HG03280 (cell line): ENCODE measurements at regions not wholly inside any gene's neighbourhood (a gene's known extent, or its start where the extent isn't known, plus 50 kb on each side); places are given as distances from the start of the nearest gene placed in this dataset.

ENCODE experiments used
- ATAC-seq: cut with Tn5 transposase; IDR thresholded peaks from one replicate; pipeline ENCODE4 v1.9.1; 2021; ENCODE audit warnings: mild to moderate bottlenecking, moderate library complexity; ENCODE audit not compliant: unreplicated experiment

DNA sequence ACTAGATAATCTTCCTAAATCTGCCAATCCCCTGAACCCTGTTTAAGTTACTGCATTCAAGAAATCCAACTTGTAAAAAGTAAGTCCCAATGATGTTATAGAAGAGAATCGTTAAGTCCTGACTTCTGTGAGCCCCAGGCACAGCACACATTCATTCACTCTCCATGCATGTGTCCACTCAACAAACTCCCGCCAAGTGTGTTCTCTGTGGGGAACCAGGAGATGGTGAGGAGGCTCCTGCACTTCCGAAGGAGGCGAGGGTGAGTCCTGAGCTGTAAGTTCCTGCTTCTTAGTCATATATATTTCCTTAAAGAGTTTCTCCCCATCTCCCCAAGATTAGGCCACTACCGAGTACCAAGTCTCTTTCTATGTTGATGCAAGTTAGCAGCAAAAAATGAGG, 635.0 kb upstream of the ID2 start:
- no peak for ATAC-seq

DNA sequence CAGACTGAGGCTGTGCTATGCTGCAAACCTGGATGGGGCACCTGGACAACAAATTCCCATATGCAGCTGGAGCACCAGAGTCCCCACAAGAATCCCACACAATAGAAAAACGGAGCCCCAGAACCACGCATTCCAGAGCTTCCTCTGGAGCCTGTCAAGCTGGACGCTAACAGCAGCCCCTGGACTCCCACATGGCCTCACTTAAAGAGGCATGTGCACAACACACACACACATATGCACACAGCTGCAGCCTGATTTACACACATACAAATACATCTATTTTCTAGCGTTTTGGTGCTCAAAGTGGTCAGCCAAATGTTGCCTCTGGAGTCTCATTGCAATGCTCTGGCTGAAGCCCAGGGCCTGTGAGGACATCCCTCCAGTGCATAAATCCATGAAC, 632.7 kb upstream of the ID2 start:
- no peak for ATAC-seq

DNA sequence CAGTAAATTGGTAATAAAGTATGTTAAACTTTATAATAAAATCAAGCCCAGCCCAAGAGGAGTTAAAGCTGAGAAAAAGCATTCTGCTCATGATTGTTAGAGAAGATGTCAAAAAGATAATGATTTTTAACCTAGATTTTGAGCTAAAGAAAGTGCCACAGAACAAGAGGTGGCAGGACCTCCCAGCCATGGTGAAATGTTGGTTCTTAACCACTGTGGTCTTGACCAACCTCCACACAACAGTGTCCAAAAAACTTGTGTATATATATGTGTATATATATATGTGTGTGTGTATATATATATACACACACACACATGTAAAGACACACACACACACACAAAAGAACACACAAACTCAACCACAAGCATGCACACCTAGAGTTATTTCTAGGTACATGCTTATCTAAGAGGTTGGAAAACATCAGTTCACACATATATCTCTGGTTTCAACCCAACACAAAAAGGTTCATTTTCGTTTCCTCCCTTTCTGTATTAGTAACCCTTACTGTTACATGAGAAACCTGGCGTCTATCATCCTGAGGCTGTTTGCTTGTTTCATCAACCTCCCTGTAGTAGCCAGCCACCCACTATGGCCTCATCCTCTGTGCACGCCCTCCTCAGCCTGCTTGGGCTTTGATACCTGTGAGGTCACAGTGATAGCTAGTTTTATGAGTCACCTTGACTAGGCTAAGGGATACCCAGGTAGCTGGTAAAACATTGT, 631.8 kb upstream of the ID2 start:
- peak; percentile 96 for ATAC-seq

DNA sequence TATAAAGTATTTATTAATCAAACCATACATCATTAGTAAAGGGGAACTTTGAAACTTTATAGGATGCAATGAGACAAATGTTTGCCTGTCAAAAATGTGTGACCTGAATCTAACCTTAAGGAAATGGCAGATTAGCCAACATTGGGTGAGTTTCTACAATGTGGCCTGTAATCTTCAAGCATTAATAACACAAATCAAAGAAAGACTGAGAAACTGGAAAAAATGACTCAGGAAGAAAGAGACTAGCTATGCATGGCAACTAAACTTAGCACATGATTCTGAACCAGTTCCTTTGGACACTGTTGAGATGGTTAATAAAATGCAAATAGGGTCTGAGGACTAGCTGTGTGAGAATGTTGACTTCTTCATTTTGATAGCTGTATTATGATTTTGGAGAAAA, 628.6 kb upstream of the ID2 start:
- no peak for ATAC-seq

DNA sequence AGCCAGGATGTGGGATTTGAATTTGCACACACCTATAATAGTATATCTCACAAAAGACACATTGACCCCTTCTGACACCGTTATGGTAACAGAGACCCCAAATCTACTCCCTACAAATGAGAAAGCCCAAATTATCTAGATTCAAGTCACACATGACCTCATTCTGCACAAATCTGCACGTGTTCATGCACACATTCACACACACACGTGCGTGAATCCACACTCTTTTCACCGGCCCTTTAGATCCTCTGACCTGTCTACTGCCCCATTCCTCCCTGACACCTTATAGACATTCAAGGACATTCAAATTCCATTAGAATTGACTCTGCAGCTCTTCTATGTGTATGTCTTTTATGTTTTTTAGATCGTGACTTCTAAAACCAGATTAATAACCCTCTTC, 627.8 kb upstream of the ID2 start:
- ATAC-seq, result no peak

DNA sequence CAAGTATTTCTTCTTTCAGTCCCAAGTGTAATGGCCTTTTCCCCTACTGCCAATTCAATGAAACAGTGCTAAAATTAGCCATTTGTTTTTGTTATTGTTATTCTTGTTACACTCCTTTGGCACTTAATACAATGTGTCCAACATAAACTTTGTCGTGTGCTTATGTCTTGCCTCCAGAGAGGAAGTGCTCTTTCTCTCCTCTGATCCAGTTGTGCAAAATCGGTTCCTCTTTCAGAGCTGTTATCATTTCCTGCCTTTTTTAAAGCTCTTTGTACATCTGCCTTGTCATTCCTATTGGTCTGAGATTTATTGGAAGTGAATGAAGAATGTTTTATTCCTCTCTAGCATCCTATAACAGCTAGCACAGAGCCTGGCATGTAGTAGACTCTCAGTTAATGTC, 623.2 kb upstream of the ID2 start:
- no peak for ATAC-seq

DNA sequence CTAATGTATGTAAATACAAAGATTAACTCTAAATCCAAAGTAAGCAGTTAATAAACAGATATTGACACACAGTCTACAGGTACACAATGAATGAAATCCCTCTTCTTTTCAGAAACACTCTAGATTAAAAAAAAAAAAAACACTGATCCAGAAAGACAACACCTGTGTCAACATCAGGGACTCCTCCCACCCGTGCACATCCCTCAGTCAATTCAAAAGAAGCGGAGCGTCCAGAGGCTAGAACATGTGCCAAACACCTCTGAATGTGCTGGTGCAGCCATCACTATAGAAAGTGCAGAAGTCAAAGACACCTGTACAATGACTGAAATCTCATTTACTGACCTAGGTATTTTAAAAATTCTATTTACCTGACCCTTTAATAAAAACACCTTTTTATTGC, 622.6 kb upstream of the ID2 start:
- ATAC-seq, result no peak

DNA sequence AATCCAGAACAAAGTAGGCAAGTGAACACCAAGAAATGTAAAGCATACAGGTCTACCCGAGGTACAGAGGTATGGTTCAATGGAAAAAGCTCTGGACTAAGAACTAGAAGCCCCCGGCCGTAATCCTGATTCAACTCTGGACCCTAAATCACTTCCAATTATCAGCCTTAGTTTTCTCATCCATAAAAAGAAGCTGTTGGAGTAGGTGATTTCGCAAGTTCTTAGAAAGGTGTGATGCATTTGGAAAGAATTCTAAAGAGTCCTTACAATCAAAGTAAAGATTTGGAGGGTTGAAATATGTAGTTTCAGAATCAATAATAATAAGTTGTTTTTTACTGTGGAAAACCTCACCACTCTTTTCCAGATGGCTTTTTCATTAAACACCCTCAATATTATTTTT, 622.1 kb upstream of the ID2 start:
- no peak for ATAC-seq

DNA sequence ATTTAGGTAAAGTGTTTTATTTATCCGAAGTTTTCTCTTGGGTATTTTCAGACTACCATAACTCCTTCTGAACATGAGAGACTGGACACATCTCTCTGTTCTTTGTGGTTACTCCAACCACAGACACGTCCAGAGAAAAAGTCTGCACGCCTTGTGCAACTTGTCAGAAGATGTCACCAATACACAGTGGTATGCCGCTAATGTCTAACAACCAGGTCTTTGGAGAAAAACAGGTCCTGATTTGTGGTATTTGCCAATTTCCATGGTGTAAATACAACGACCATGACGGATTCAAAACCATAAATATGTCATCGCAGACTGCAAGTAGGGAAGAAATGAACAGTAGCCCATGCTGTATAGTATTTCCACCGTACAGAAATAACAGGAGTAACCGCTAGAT, 620.6 kb upstream of the ID2 start:
- no peak for ATAC-seq

DNA sequence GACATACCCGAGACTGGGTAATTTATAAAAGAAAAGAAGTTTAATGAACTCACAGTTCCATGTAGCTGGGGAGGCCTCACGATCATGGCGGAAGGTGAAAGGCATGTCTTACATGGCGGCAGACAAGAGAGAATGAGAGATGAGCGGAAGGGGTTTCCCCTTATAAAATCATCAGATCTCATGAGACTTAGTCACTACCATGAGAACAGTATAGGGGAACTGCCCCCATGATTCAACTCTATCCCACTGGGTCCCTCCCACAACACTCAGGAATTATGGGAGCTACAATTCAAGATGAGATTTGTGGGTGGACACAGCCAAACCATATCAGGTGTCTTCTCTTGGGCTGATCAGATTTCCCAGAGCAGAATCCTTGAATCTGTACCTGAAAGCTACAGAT, 617.3 kb upstream of the ID2 start:
- no peak for ATAC-seq

DNA sequence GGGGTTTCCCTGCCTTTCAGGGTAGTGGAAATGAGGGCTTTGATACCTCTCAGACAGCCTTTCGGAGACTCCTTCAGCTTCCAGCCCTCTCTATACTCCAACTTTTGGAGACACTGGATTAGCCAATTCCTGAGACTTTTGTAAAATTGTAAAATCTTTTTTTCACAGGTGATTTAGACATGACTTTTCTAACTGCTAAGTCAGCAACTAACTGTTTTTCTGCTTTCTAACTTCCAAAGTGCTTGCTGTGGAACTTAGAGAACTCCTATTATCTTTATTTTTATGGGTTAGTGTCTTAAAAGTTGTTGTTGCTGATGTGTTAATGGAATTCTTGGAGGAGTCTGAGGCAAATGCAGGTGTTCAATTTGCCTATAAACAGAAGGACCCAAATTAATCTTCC, 616.7 kb upstream of the ID2 start:
- ATAC-seq, result no peak

DNA sequence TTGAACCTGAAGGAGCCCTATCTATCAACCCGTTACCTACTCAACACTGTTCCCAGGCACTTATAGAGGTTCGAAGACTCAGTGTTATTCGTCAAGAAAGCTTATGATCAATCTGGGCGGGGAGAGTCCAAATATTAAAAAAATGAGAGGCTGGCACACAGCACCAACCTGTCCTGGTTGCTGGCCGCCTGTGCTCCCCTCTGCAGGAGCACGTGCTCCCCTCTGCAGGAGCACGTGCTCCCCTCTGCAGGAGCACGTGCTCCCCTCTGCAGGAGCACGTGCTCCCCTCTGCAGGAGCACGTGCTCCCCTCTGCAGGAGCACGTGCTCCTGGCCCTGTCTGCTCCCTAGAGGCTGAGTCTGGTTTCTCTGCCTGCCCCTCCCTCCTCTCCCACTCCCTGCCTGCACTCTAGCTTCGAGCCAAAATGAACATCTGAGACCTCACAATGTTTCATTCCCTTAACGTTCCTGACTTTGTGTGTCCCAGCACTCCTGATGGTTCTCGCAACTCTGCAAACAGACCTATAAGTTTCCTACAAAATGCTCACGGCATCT, 614.0 kb upstream of the ID2 start:
- no peak for ATAC-seq

DNA sequence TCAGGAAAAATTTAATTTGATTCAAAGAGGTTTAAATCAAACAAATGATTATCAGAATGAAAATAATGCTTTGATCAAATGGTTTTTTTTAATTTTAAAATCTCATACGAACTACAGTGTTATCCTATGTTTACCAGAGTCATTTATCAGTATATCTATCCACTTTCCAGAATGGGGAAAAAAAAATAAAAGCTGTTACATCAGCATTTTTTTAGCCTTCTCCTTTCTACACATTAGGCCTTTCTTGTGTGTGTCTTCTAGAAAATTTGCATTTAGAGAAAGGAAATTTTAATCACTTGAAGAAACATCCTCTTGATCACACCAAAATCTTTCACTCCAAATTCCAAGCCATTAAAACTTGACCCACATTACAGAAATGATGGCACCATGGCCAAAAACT, 608.9 kb upstream of the ID2 start:
- no peak for ATAC-seq

DNA sequence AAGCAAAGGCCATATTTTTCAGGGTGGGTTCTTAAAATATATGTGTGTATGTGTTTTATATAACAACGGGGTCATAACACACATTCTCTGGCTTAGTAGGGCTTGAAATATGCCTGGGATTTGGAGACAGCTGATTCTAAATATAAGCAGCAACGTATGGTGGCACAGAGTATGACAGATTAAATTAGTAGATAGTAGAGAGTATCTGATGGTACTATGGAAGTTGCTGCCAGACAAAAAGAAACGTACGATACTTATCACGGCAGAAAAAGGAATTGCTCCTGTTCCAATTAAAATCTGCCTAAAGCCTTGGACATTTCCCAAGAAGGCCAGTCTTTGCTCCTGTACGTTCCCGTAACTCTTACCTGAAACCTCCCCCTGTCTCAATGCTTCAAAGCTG, 607.9 kb upstream of the ID2 start:
- no peak for ATAC-seq

DNA sequence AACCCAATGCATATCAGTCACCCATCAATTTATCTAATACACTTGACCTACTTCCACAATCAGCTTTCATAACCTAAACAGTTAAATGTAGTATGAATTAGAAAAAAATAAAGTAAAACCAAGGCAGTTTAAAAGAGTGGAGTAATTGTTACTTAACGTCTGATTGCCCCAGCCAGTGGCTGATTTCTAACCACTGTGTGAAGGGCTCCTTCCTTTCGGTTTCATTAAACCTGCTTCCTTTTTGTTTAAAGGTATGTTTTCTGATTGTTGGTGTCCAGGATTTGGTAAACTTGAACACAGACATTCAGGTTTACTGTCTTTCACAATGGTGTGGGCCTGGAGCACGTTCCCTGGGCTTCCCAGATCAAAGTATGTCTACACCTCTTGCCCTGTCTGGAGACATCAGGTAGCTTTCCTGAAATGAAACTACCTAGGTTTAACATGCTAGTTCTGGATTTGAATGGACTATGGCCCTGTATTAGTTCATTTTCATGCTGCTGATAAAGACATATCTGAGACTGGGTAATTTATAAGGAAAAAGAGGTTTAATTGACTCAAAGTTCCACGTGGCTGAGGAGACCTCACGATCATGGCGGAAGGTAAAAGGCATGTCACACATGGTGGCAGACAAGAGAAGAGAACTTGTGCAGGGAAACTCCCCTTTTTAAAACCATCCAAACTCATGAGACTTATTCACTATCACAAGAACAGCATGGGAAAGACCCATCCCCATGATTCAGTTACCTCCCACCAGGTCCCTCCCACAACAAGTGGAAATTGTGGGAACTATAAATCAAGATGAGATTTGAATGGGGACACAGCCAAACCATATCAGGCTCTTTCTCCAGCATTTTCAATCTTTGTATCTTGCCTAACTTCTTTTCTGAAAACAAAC, 605.2 kb upstream of the ID2 start:
- no peak for ATAC-seq

DNA sequence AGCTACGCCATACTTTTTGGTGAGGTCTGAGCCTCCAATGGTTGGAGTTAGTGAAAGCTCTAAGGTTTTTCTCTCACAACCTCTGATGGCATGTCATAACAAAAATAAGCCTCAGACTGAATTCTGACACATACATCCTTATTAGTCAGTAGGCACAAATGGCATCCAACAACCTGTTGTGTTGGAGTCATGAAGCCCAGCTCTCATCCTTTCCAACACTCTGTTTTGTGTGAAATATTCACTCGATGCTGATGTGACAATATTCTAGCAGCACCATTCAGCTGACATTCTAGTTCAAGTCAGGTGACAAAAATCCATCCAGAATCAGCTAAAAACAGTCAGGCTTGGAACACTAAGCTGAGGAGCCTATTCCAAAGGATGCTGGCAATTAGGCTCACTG, 603.2 kb upstream of the ID2 start:
- no peak for ATAC-seq

DNA sequence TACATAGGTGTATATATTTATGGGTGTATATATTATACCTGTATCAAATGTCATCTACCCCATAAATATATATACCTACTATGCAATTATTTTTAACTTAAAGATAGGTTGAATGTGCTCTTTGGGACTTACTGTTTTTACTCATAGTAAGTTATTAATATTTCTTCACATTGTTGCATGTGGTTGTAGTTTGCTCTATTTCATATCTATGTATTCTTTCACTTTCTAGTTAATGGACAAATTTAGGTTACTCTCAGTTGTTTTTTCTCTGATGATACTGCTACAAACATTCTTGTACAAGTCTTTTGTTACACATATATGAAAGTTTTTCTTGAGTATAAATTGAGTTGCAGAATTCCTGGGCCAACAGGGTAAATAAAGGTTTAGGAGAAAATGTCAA, 601.8 kb upstream of the ID2 start:
- ATAC-seq, result no peak

DNA sequence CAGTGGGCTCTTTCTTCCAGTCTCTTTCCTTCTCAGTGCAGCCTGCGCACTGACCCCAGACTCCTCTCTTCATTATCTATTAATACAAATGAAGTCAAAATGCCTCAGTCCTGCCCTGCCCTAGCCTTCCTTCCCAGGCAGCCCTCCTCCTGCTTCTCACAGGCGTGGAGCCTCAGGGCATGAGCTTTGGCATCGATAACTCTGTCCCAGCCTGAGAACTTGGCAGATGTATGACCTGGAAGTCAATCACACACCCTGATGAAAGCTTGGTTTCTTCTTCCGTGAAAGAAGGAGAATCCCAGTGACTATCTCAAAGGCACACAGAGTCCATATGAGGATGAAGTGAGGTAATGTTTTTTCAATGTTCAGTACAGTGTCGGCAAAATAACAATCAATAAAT, 600.7 kb upstream of the ID2 start:
- ATAC-seq, result no peak

DNA sequence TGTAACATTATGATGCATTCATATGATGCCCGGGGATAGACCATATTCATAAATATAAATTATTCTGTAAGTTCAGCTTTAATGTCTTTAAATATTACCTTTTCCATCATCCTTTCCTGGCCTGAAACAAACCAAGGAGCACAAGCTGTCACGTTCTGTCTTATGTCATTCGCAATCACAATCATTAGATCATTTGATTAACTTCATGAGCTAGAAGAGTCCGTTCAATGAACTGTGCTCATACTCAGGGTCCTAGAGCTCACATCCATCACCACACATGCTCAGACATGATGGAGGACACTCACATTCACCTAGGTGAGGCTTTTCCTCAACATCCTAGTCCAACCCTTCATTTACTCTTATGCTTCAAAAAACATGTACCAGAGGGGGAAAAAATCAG, 599.0 kb upstream of the ID2 start:
- no peak for ATAC-seq

DNA sequence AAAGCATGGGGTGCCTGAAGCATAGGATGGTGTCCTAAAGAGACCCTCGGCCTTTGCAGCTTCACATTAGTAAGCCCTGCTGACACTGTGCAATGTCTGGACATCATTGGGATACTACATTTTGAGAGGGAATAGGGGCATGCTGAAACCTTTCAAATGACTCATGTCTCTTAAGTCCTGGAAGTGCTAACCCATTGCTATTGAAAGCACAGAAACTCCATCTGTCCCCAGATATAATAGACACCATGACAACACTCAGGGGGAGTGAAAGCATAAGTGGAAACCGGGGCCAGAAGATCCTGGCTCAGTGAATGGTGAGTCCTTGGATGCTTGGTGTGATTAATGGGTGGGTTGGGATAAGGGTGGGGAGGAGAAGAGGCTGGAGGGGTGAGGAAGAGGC, 595.5 kb upstream of the ID2 start:
- ATAC-seq, result no peak

DNA sequence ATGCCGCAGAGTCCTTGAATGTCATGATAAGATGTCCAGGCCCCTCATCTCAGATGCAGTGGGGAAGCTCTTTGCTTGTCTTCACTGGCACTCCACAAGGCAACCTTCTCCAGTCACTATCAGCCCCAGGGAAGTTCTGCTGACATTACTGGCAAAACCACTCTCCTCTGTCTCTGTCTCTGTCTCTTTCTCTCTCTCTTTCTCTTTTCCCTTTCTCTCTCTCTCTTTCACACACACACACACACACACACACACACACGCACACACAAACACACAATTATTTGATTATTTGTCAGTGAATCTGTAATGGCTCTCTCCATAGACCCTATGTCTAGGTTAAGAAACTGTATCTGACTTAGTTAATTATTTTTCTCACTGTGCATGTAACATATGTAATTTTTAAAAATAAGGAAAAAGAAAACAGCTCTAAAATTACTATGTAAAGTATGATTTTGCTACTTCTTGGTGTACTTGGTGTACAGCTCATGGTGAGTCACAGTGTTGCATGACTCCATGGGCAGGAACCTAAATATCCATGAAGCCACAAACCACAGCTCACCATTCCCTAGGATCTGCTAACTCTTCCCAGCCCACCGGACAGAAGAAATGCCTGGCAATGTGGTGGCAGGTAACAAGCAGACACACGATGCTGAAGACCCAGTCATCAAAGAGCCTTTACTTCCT, 594.9 kb upstream of the ID2 start:
- ATAC-seq, result no peak

DNA sequence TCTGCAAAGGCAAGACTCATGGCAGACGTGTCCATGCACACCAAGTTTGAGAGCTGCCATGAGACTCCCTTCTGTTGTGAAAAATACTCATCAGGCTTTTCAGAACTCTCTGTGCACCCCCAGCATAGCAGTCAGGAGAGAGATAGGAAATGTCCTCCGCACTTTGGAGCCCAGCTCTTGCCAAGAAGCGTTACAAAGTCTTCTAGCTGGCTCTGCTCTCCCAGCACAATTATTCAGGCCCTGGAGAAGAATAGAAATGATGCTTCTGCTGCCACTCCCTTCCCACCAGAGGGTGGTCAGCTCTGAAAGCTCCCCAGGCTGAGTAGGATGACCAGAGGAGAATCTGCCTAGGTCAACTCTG, 594.4 kb upstream of the ID2 start:
- no peak for ATAC-seq
